ENCODE measurements at regions not wholly inside any gene's neighbourhood (a gene's known extent, or its start where the extent isn't known, plus 50 kb on each side); places are given as distances from the start of the nearest gene placed in this dataset.

DNA sequence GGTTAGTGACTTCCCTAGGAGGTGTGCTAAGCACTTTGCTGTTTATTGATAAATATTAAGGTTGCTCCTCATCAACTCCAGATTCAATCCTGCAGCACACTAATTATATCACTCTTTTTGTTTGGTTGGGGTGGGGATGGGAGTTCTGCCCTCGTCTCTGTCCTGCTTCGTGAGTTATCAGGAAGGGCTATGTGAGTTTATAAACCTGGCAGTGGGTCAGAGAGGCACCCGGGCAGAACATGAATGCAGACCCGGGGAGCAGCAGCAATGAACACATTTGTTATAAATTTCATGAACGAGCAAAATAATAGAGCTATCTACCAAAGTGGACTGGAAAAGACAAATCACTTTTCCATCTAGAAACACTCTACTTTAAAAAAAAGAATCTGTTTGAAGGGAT is 125.5 kb upstream of the WWC1 start:
- no peak for DNase-seq
- H3K9me3 ChIP-seq: no peaks in the 10 kb centered on the region
- H3K4me3 ChIP-seq (ENCODE audit: low read depth, low read length): no peak overlapping the region
- H3K4me1 ChIP-seq: peaks cover 32% of the 10 kb centered on the region
- no peaks in the 10 kb centered on the region for H3K36me3 ChIP-seq
- TF ChIP-seq, protein P1, sequence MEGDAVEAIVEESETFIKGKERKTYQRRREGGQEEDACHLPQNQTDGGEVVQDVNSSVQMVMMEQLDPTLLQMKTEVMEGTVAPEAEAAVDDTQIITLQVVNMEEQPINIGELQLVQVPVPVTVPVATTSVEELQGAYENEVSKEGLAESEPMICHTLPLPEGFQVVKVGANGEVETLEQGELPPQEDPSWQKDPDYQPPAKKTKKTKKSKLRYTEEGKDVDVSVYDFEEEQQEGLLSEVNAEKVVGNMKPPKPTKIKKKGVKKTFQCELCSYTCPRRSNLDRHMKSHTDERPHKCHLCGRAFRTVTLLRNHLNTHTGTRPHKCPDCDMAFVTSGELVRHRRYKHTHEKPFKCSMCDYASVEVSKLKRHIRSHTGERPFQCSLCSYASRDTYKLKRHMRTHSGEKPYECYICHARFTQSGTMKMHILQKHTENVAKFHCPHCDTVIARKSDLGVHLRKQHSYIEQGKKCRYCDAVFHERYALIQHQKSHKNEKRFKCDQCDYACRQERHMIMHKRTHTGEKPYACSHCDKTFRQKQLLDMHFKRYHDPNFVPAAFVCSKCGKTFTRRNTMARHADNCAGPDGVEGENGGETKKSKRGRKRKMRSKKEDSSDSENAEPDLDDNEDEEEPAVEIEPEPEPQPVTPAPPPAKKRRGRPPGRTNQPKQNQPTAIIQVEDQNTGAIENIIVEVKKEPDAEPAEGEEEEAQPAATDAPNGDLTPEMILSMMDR (IDR thresholded peaks at IDR 0.05; ENCODE audit: low read depth, low read length): no peak
- H3K27me3 ChIP-seq: no peaks in the 10 kb centered on the region; the same call in 1 of the 2 replicates

DNA sequence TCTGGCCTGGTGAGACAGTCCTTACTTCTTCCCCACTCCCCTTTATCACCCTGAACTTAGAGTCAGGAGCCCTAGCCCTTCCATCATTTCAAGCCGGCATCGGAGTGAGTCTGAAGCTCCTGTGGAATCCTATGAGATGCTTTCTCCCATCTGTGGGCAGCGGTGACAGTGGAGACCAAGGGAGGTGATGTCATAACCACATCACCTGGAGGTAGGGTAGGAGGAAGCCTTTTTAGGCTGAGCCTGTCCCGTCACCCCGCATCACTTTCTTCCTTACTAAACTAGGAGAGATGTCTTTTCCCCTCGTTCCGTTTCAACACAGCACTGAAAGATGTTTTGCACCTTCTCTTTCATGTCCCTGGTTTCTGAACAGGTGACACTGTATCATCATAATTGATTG is 124.1 kb upstream of the WWC1 start:
- H3K36me3 ChIP-seq: no peaks in the 10 kb centered on the region
- DNase-seq: no peak
- peaks cover 21% of the 10 kb centered on the region for H3K4me1 ChIP-seq
- no peaks in the 10 kb centered on the region; the same call in 1 of the 2 replicates for H3K27me3 ChIP-seq
- no peak overlapping the region for H3K4me3 ChIP-seq (ENCODE audit: low read depth, low read length)
- TF ChIP-seq, protein P1 (IDR thresholded peaks at IDR 0.05; ENCODE audit: low read depth, low read length): no peak
- no peaks in the 10 kb centered on the region for H3K9me3 ChIP-seq

DNA sequence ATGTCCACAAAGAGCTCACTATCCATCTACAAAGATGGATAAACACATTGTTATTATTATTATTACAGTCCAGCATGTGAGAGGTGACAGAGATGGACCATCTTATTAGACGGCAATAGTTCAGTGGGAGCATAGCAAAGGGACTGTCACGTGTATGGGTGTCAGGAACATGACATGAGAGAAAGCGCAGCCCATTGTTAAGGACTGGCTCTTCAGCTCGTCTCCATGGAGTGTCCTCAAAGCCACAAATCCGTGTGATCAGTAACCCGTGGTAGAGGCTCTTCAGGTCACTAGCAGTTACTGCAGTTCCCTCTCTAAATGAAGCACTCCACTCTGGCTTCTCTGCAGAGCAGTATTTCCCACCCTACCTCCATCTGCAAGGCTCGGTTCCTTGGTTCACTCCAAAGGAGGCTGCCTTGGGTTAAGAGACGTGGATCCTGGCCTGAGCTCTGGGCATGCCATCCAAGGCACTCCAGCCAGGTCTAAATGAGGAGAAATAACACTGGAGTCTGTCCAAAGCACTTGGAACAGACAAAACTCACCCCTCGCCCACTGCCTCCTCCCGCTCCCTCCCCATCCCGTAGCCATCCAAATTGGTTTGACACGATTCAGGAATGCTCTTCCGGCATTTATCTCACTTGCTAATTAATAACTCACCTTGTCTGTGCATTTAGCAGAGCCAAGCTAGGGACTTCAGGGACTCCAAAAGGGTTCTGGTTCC is 122.3 kb upstream of the WWC1 start:
- Histone ChIP-seq H3K4me3 (ENCODE audit: low read depth, low read length) (no peak overlapping the region), H3K27me3 (no peaks in the 10 kb centered on the region), H3K36me3 (no peaks in the 10 kb centered on the region), H3K9me3 (no peaks in the 10 kb centered on the region), H3K4me1 (peaks cover 10% of the 10 kb centered on the region; the same call in 1 of the 2 replicates)
- TF ChIP-seq, protein P1 (IDR thresholded peaks at IDR 0.05; ENCODE audit: low read depth, low read length): no peak
- DNase-seq: no peak

DNA sequence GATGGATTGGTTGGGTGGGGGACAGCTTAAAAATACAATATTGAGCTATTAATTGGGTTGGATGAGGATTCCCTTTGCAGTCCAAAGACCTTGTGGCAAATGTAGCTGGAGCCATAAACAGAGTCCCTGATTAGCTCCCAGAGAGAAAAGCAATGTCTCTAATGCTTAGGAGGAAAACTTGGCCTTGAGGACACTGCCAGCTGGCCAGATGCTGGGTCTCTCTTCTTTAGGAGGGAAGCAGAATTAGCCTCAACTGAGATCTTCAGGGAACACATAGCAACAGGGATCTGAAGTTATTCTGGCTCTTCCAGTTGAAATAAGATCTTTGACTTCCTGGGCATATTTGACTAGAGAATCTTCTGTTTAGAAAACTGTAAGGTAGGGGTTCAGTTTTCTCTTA is 121.7 kb upstream of the WWC1 start:
- Histone ChIP-seq H3K36me3 (no peaks in the 10 kb centered on the region), H3K4me3 (ENCODE audit: low read depth, low read length) (no peak overlapping the region), H3K9me3 (no peaks in the 10 kb centered on the region), H3K4me1 (peaks cover 10% of the 10 kb centered on the region; the same call in 1 of the 2 replicates), H3K27me3 (no peaks in the 10 kb centered on the region)
- no peak for DNase-seq
- TF ChIP-seq, protein P1 (IDR thresholded peaks at IDR 0.05; ENCODE audit: low read depth, low read length): no peak

DNA sequence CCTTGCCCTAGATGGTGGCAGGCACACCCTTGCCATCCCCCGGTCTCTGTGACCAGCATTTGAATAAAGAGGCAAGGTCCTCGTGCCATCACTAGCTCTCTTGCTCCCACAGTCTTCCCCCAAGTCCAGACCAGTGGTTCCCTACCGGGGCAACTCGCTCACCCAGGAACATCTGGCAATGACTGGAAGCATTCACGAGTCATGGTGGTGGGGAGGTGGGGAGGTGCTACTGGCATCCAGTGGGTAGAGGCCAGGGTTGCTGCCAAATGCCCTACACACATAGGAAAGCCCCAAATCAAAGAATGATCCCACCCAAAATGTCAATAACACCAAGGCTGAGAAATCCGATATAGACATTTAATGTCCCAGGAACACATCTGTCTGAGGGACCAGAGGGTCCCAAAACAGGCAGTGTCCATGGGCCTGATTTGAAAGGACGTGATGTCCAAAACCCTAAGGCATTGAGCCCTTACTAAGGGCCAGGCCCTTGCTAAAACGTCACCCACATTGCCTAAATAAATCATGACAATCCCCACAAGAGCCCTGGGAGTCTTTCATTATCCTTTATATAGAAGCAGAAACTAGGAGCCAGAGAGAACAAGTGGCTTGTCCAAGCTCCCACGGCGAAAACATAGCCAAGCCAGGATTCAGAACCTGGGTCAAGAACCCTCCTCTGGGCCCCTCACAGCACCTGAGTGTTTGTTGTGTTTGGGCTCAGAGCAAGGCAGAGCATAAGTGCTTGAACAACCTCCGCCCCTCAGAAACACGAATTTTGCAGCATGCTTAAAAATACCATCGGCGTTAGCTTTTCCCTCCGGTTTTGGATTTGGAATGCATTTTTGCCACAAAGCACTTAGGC is 119.3 kb upstream of the WWC1 start:
- Histone ChIP-seq H3K4me1 (no peaks in the 10 kb centered on the region), H3K27me3 (no peaks in the 10 kb centered on the region), H3K4me3 (ENCODE audit: low read depth, low read length) (no peak overlapping the region), H3K9me3 (no peaks in the 10 kb centered on the region), H3K36me3 (no peaks in the 10 kb centered on the region)
- TF ChIP-seq, protein P1 (IDR thresholded peaks at IDR 0.05; ENCODE audit: low read depth, low read length): no peak
- DNase-seq: no peak

Data from BE2C (cell line).